Esophagus squamous epithelium (tissue), 5 donors: ENCODE measurements at regions not wholly inside any gene's neighbourhood (a gene's known extent, or its start where the extent isn't known, plus 50 kb on each side); places are given as distances from the start of the nearest gene placed in this dataset.

Source experiments
- DNase-seq: peaks from one replicate; lab custom pipeline; 2025; lab: John Stamatoyannopoulos, UW
- H3K27ac ChIP-seq, 4 donors: fragments of 200-600 bp; sonication (generic); one replicate each; pipeline ENCODE4 v1.5.1; 2016 to 2019; ENCODE audit warnings: mild to moderate bottlenecking in 1 of 4
- H3K27me3 ChIP-seq, 4 donors: fragments of 200-600 bp; sonication (generic); 1 replicate in 3 of 4; 2 replicates in 1 of 4; pipeline versions ENCODE4 v1.5.1 to v1.6.0; 2017 to 2021; ENCODE audit warnings: antibody characterized with exemption in 1 of 4
- H3K36me3 ChIP-seq, 3 donors: fragments of 200-600 bp; sonication (generic); one replicate each; pipeline ENCODE4 v1.5.1; 2016 to 2019
- H3K4me1 ChIP-seq, 3 donors: fragments of 200-600 bp; sonication (generic); one replicate each; pipeline ENCODE4 v1.5.1; 2017 to 2019
- H3K4me3 ChIP-seq, 4 donors: fragments of 200-600 bp; sonication (generic); 1 replicate in 3 of 4; 2 replicates in 1 of 4; pipeline ENCODE4 v1.5.1; 2016 to 2019; ENCODE audit warnings: mild to moderate bottlenecking in 2 of 4, moderate library complexity in 1 of 4
- H3K9me3 ChIP-seq, 3 donors: fragments of 200-600 bp; sonication (generic); one replicate each; pipeline ENCODE4 v1.5.1; 2016 to 2019
- CTCF ChIP-seq, 6 experiments: fragments of 450-650 bp in 4 of 6; fragments of 200-600 bp in 2 of 6; sonication (generic) in 2 of 6; IDR thresholded peaks; one replicate each; pipeline ENCODE4 v1.5.1; 2016 to 2019; ENCODE audit warnings: antibody characterized with exemption in 6 of 6, mild to moderate bottlenecking in 4 of 6, moderate library complexity in 4 of 6
- POLR2A ChIP-seq, 4 donors: fragments of 450-650 bp; IDR thresholded peaks; one replicate each; pipeline ENCODE4 v1.6.1; 2017; ENCODE audit warnings: antibody characterized with exemption in 4 of 4, mild to moderate bottlenecking in 4 of 4, moderate library complexity in 3 of 4
- WGBS, 2 donors: methylation state at CpG; one replicate each; pipeline ENCODE4 v1.1.5; 2018; 5-methylcytosine and 5-hydroxymethylcytosine counted together
- intact Hi-C: fragments of 100-400 bp; cut with DNase I; formaldehyde crosslinking; loops from one replicate; pipeline ENCODE4 v1.15.0; 2022
- donor health status: DM: yes; HTN: yes; CAD: no.

- TF ChIP-seq CTCF (IDR thresholded peaks at IDR 0.05): no peak
- no peak for TF ChIP-seq POLR2A (IDR thresholded peaks at IDR 0.05)
- H3K36me3 ChIP-seq: no peaks in the 10 kb centered on the region
- H3K4me1 ChIP-seq: no peaks in the 10 kb centered on the region
- no peak overlapping the region for H3K4me3 ChIP-seq
- intact Hi-C loops: no loop called here
- H3K27ac ChIP-seq: no peak overlapping the region
- peaks cover 0 to 4% (median 0%) of the 10 kb centered on the region in 4 donors for H3K27me3 ChIP-seq
- 61 to 64% methylated on average over 2 of the region's 2 CpGs for WGBS, 2 donors
- DNase-seq: no peak
- H3K9me3 ChIP-seq: no peaks in the 10 kb centered on the region
Observed at GRCh38 chr7:51634538-51634937, 317.9 kb upstream of the COBL start.

GRCh38 chr7:51634025-51634424, 317.4 kb upstream of the COBL start:
- Histone ChIP-seq H3K27ac (no peak overlapping the region), H3K27me3 (peaks cover 0 to 4% (median 0%) of the 10 kb centered on the region in 4 donors), H3K4me3 (no peak overlapping the region), H3K9me3 (no peaks in the 10 kb centered on the region), H3K4me1 (no peaks in the 10 kb centered on the region), H3K36me3 (no peaks in the 10 kb centered on the region)
- no peak for DNase-seq
- intact Hi-C loops: no loop called here
- no peak for TF ChIP-seq POLR2A (IDR thresholded peaks at IDR 0.05)
- no peak for TF ChIP-seq CTCF (IDR thresholded peaks at IDR 0.05)
- WGBS, 2 donors: 41 to 77% methylated on average over 2 of the region's 2 CpGs

GRCh38 chr7:51633596-51633995, 317.0 kb upstream of the COBL start:
- H3K4me3 ChIP-seq: no peak overlapping the region
- no peak overlapping the region for H3K27ac ChIP-seq
- 67 to 76% methylated on average over 6 of the region's 6 CpGs for WGBS, 2 donors
- no peaks in the 10 kb centered on the region for H3K4me1 ChIP-seq
- peaks cover 0 to 4% (median 0%) of the 10 kb centered on the region in 4 donors for H3K27me3 ChIP-seq
- no peak for DNase-seq
- H3K9me3 ChIP-seq: no peaks in the 10 kb centered on the region
- H3K36me3 ChIP-seq: no peaks in the 10 kb centered on the region
- intact Hi-C loops: no loop called here
- TF ChIP-seq CTCF (IDR thresholded peaks at IDR 0.05) (no peak), POLR2A (IDR thresholded peaks at IDR 0.05) (no peak)

- Histone ChIP-seq H3K27me3 (peaks cover 0 to 4% (median 0%) of the 10 kb centered on the region in 4 donors), H3K27ac (no peak overlapping the region), H3K4me3 (no peak overlapping the region), H3K4me1 (no peaks in the 10 kb centered on the region), H3K36me3 (no peaks in the 10 kb centered on the region), H3K9me3 (no peaks in the 10 kb centered on the region)
- intact Hi-C loops: no loop called here
- DNase-seq: no peak
- 79 to 100% methylated on average over 1 of the region's 1 CpG for WGBS, 2 donors
- no peak for TF ChIP-seq CTCF (IDR thresholded peaks at IDR 0.05)
- no peak for TF ChIP-seq POLR2A (IDR thresholded peaks at IDR 0.05)
Observed at GRCh38 chr7:51633006-51633405, 316.4 kb upstream of the COBL start.

GRCh38 chr7:51630933-51631332, 314.3 kb upstream of the COBL start:
- no peak for DNase-seq
- no peak overlapping the region for H3K27ac ChIP-seq
- no peak overlapping the region for H3K4me3 ChIP-seq
- intact Hi-C loops: no loop called here
- TF ChIP-seq CTCF (IDR thresholded peaks at IDR 0.05): no peak
- TF ChIP-seq POLR2A (IDR thresholded peaks at IDR 0.05): no peak
- no peaks in the 10 kb centered on the region for H3K4me1 ChIP-seq
- 92% methylated on average over 15 to 16 of the region's 16 CpGs for WGBS, 2 donors
- H3K9me3 ChIP-seq: no peaks in the 10 kb centered on the region
- no peaks in the 10 kb centered on the region for H3K27me3 ChIP-seq
- no peaks in the 10 kb centered on the region for H3K36me3 ChIP-seq
